Right lobe of liver (tissue), 6 donors: ENCODE measurements at regions not wholly inside any gene's neighbourhood (a gene's known extent, or its start where the extent isn't known, plus 50 kb on each side); places are given as distances from the start of the nearest gene placed in this dataset.
A peak's percentile ranks its signal among the peaks of the same experiment; 100 is the strongest.
"Not testable (repeated sequence)": the region's sequence is repeated elsewhere in the genome, so short reads cannot be mapped to it uniquely, and the experiment has no call there.

Experiments used
- ATAC-seq, 4 donors: fragments of 200-7000 bp; cut with Tn5 transposase; one replicate each; pipeline ENCODE4 v1.9.1; 2020; ENCODE audit warnings: mild to moderate bottlenecking in 4 of 4, moderate library complexity in 4 of 4
- DNase-seq, 3 donors: peaks; one replicate each; pipeline ENCODE4 v3.0.0-alpha.2; 2020
- H3K27ac ChIP-seq, 3 donors: fragments of 200-600 bp; one replicate each; pipeline ENCODE4 v1.8.0; 2022
- H3K27me3 ChIP-seq, 2 donors: fragments of 200-600 bp; one replicate each; pipeline ENCODE4 v1.8.0; 2022
- H3K36me3 ChIP-seq, 4 donors: fragments of 200-600 bp; sonication (generic) in 1 of 4; one replicate each; pipeline versions ENCODE4 v1.5.1 to v1.8.0; 2017 to 2022; ENCODE audit warnings: control low read depth in 1 of 4
- H3K4me1 ChIP-seq, 4 donors: fragments of 200-600 bp; sonication (generic) in 1 of 4; one replicate each; pipeline versions ENCODE4 v1.5.1 to v1.8.0; 2017 to 2022; ENCODE audit warnings: control low read depth in 1 of 4
- H3K4me3 ChIP-seq, 3 donors: fragments of 200-600 bp; one replicate each; pipeline ENCODE4 v1.8.0; 2022
- H3K9me3 ChIP-seq, 4 donors: fragments of 200-600 bp; sonication (generic) in 1 of 4; one replicate each; pipeline versions ENCODE4 v1.5.1 to v1.8.0; 2017 to 2022; ENCODE audit warnings: control low read depth in 1 of 4
- POLR2A ChIP-seq: fragments of 450-650 bp; IDR thresholded peaks from one replicate; pipeline ENCODE4 v1.6.1; 2017; ENCODE audit warnings: antibody characterized with exemption, mild to moderate bottlenecking
- WGBS: methylation state at CpG from one replicate; pipeline ENCODE4 v1.1.6; 2018; ENCODE audit warnings: low coverage, low lambda C conversion rate; ENCODE audit not compliant: insufficient coverage; ENCODE audit errors: missing lambda C conversion rate; 5-methylcytosine and 5-hydroxymethylcytosine counted together
- intact Hi-C, 2 donors: fragments of 100-400 bp; cut with DNase I; formaldehyde crosslinking; loops; one replicate each; pipeline versions ENCODE4 v1.11.2 to v1.14.1; 2022
- TF ChIP-seq, protein P1 (sequence below), 4 donors: fragments of 200-600 bp in 3 of 4; fragments of 450-650 bp in 1 of 4; IDR thresholded peaks; one replicate each; pipeline versions ENCODE4 v1.5.1 to v1.8.0; 2016 to 2022; ENCODE audit warnings: antibody characterized with exemption in 4 of 4, mild to moderate bottlenecking in 2 of 4
- donor health status: DM: no; HTN: yes; CAD: no.
- donor health status: DM: no; HTN: no; CAD: no.
- donor health status: DM: no; HTN: no; CAD: no.
- donor health status: DM: no; HTN: yes; CAD: no.
- donor health status: DM: no; HTN: yes; CAD: no.

DNA sequence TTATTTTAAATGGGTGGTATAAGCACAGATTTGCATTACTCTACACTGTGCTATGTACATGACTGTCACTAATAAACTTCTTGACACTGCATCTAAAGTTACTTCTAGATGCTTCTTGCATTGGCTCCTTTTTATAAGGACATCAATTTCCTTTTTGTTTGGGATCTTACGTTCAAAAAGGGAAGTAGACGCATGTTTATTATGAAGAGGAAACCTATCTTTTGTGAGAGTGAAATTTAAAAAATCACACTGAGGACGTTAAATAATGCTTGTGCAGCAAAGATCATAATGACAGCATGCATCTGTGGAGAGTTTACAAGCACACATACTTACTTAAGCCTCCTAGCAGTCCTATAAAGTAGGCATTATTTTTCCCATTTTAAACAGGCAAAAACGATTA is 479.5 kb downstream of the CD83 start:
- H3K4me3 ChIP-seq, result no peak overlapping the region
- intact Hi-C loops, result no loop called here
- no peak overlapping the region for H3K27ac ChIP-seq
- H3K27me3 ChIP-seq, result no peaks in the 10 kb centered on the region
- no peak for ATAC-seq
- no peaks in the 10 kb centered on the region for H3K9me3 ChIP-seq
- no peaks in the 10 kb centered on the region for H3K4me1 ChIP-seq
- TF ChIP-seq, protein P1, sequence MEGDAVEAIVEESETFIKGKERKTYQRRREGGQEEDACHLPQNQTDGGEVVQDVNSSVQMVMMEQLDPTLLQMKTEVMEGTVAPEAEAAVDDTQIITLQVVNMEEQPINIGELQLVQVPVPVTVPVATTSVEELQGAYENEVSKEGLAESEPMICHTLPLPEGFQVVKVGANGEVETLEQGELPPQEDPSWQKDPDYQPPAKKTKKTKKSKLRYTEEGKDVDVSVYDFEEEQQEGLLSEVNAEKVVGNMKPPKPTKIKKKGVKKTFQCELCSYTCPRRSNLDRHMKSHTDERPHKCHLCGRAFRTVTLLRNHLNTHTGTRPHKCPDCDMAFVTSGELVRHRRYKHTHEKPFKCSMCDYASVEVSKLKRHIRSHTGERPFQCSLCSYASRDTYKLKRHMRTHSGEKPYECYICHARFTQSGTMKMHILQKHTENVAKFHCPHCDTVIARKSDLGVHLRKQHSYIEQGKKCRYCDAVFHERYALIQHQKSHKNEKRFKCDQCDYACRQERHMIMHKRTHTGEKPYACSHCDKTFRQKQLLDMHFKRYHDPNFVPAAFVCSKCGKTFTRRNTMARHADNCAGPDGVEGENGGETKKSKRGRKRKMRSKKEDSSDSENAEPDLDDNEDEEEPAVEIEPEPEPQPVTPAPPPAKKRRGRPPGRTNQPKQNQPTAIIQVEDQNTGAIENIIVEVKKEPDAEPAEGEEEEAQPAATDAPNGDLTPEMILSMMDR (IDR thresholded peaks at IDR 0.05), result no peak
- TF ChIP-seq POLR2A, result no peak
- WGBS, result 51% methylated on average over 4 of the region's 4 CpGs
- H3K36me3 ChIP-seq, result no peaks in the 10 kb centered on the region
- no peak for DNase-seq

DNA sequence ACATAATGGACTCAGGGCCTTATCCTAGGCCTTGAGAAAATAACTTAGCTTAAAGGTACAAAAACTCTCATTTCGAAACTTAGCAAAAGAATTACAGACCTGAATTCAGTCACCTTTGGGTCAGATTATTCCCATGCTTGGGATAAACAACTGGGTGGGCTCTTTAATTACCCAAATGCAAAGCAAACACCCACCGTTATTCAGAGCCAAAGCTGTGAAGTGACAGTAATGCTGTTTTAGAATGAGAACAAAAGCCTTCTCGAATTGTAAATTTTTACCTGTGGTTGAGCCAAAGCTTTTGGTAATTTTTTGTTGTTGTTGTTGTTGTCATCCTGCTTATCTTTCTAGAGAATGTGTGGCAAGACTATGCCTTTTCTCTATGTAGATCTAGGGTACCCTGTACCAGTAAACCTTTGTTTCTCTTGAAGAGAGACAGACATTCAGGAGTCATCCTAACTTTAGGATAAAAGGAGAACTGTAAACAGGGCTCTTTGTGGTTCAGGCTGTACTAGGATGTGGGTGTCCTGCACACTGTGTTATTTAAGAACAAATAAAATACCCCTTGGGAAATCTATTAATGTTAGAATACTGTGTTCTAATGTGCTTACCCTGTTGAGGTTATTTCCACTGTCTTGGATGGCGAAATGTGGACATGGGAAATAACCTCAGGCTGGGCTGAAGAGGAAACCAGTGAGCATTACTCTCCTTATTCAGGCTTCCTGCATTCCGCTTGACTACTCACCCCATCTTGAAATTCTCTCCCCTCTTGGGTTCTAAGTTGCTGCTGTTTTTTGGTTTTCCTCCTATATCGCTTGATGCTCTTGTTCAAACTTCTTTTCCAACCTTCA is 480.7 kb downstream of the CD83 start:
- Histone ChIP-seq H3K36me3 (no peaks in the 10 kb centered on the region), H3K27ac (no peak overlapping the region), H3K4me3 (no peak overlapping the region), H3K4me1 (no peaks in the 10 kb centered on the region), H3K9me3 (no peaks in the 10 kb centered on the region), H3K27me3 (no peaks in the 10 kb centered on the region)
- intact Hi-C loops, result no loop called here
- 76% methylated on average over 5 of the region's 6 CpGs for WGBS
- DNase-seq (no peak), ATAC-seq (no peak)
- no peak for TF ChIP-seq POLR2A
- TF ChIP-seq, protein P1 (IDR thresholded peaks at IDR 0.05), result no peak

DNA sequence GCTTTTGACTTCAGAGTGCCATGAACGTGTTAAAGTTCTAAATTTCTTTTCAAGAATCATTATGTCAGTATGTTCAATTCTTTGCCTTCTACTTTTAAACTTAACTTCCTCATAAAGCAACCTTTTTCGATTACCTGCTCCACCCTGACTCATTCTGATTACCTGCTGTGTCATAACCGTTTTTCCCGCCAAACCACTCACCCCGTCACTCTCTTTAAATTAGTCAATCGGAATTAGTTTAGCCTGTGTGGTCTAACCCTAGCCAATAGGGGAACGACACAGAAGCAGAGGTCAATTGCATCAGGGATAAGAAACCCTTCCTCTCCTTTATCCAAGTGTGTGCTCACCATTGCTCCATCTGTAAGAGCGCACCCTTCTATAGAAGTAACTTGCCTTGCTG is 482.7 kb downstream of the CD83 start:
- H3K4me1 ChIP-seq, ATAC-seq, intact Hi-C loops, DNase-seq, H3K4me3 ChIP-seq, H3K27me3 ChIP-seq, H3K27ac ChIP-seq, H3K36me3 ChIP-seq, H3K9me3 ChIP-seq: not testable (repeated sequence)
- WGBS, result 81% methylated on average over 6 of the region's 8 CpGs

DNA sequence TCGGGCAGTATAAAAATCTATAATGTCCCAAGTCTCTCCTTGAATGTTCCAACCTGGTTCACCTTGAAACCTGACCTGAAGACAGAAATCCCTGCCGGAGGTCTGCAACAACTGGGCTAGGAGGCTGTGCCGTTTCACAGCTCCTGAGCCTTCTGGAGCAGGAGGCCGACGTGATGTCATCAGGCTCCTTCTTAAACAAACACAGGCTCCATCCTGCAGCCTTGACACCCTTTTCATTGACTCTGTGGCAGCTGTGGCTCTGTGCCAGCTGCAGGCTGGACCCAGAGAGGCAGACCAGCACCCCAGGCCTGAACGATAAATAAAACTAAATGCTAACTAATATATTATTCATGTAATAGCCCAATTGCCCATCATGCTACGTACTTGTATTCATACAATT is 483.9 kb downstream of the CD83 start:
- no peak overlapping the region for H3K27ac ChIP-seq
- no peaks in the 10 kb centered on the region for H3K27me3 ChIP-seq
- H3K9me3 ChIP-seq, result no peaks in the 10 kb centered on the region
- ATAC-seq (peak in 2 of 4 donors; percentile 28 to 42), DNase-seq (peak in 1 of 3 donors; percentile 24)
- no peaks in the 10 kb centered on the region for H3K36me3 ChIP-seq
- TF ChIP-seq, protein P1 (IDR thresholded peaks at IDR 0.05), result no peak
- no peak for TF ChIP-seq POLR2A
- no peaks in the 10 kb centered on the region for H3K4me1 ChIP-seq
- H3K4me3 ChIP-seq, result no peak overlapping the region
- 49% methylated on average over 3 of the region's 7 CpGs for WGBS
- intact Hi-C loops, result no loop called here

DNA sequence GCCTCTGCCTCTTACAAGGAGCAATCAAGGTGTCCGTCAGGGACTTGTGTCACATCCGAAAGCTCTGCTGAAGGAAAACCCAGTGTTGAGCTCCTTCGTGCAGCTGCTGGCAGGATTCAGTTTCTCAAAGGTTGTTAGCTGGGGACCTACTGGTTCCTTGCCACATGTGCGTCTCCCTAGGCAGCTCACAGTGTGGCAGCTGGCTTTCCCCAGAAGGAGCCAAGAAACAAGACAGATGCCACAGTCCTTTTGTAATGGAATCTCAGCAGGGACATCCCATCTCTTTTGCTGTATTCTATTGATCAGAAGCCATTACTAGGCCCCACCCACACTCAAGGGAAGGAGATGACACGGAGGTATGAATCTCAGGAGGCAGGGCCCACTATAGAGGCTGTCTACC is 488.8 kb downstream of the CD83 start:
- intact Hi-C loops, result no loop called here
- H3K9me3 ChIP-seq, result no peaks in the 10 kb centered on the region
- TF ChIP-seq, protein P1 (IDR thresholded peaks at IDR 0.05), result no peak
- no peak for TF ChIP-seq POLR2A
- DNase-seq (no peak), ATAC-seq (no peak)
- no peak overlapping the region for H3K4me3 ChIP-seq
- no peaks in the 10 kb centered on the region for H3K36me3 ChIP-seq
- no peaks in the 10 kb centered on the region for H3K27me3 ChIP-seq
- 85% methylated on average over 4 of the region's 5 CpGs for WGBS
- H3K27ac ChIP-seq, result no peak overlapping the region
- no peaks in the 10 kb centered on the region for H3K4me1 ChIP-seq
